ENCODE measurements at regions not wholly inside any gene's neighbourhood (a gene's known extent, or its start where the extent isn't known, plus 50 kb on each side); places are given as distances from the start of the nearest gene placed in this dataset.

GRCh38 chr4:62619971-62620370 is 1419.8 kb downstream of the ADGRL3 start:
- DNase-seq, result no peak

GRCh38 chr4:62618042-62618441 is 1417.9 kb downstream of the ADGRL3 start:
- no peak for DNase-seq

DNA sequence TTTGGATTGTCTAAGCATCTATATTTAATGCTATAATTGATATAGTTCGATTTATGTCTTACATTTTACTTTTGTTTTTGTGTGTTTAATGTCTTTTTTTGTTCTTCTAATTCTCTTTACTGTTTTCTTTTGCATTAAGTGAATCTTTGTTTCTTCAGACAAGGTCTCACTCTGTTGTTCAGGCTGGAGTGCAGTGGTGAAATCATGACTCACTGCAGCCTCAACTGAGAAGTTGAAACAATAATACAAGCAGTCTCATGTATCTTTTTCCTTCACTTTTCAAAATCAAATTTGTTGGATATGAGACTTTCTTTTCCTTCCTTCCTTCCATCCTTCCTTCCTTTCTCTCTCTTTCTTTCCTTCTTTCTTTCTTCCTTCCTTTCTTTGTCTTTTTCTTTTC is 1401.6 kb downstream of the ADGRL3 start:
- DNase-seq, result no peak

- peak in 1 of 3 donors; percentile 1 for DNase-seq
Observed at GRCh38 chr4:62595265-62595664, 1395.1 kb downstream of the ADGRL3 start.

DNA sequence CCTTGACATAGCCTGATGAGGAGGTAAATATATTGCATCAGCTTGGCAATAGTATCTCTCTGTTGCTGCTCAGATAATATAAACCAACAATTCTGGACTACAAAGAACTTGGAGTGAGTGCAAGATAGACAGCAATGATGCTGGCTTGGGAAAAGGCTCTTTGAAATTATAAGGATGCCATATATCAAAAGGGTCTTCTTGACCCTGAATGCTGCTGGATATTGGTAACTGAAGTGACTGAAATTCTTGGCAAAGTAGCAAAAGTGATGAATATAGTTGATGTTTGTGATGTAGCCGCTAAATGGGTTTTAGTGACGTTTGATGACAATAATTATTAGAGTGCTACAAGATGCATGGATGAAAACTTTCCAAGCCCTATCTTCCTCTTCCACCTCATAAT is 1391.6 kb downstream of the ADGRL3 start:
- DNase-seq, result no peak

GRCh38 chr4:62588671-62589070 is 1388.5 kb downstream of the ADGRL3 start:
- DNase-seq, result no peak

DNA sequence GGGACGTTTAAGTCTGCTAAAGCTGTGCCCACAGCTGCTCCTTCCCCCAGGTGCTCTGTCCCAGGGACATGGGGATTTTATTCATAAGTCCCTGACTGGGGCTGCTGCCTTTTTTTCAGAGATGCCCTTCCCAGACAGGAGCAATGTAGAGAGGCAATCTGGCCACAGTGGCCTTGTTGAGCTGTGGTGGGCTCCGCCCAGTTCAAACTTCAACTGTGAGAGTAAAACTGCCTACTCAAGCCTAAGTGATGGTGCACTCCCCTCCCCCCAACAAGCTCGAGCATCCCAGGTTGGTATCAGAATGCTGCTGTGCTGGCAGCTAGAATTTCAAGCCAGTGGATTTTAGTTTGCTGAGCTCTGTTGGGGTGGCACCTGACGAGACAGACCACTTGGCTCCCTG is 1371.4 kb downstream of the ADGRL3 start:
- no peak for DNase-seq

DNA sequence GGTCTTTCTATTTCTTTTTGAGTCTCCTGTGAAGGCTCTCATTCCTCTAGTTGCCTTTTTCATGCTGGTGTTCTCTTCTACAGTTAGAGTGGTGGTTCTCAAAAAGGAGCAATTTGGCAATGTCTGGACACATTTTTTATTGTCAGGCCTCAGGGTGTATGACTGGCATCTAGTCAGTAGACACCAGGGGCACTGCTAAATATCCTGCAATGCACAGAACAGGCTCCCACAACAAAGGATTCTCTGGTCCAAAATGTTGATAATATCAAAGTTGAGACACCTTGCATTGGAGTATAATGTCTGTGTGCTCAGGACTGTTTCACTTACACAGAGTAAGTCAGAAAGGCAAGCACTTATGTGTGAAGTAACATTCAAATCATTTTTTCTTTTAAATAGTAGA is 1360.7 kb downstream of the ADGRL3 start:
- no peak for DNase-seq

- DNase-seq, result no peak
Observed at GRCh38 chr4:62550121-62550520, 1350.0 kb downstream of the ADGRL3 start.

DNA sequence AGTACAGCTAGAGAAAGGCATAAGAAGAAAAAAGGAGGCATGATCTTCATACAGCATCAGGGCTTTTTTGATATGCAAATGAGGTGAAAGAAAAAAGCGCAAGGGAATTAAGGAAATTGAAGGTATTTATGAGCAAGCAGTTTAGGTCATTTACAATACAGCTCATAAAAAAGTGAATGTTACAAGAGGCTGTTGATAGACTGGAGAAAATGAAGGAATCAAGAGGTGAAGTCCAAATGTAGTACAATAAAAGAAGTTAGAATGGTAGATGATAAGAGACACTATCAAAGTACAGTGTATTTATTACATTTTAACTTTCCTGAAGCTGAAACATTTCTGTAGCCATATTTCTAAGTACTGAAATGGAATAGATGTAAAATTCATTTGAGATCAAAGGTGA is 1349.5 kb downstream of the ADGRL3 start:
- DNase-seq, result no peak

- DNase-seq, result no peak
Observed at GRCh38 chr4:62548765-62549164, 1348.6 kb downstream of the ADGRL3 start.

DNA sequence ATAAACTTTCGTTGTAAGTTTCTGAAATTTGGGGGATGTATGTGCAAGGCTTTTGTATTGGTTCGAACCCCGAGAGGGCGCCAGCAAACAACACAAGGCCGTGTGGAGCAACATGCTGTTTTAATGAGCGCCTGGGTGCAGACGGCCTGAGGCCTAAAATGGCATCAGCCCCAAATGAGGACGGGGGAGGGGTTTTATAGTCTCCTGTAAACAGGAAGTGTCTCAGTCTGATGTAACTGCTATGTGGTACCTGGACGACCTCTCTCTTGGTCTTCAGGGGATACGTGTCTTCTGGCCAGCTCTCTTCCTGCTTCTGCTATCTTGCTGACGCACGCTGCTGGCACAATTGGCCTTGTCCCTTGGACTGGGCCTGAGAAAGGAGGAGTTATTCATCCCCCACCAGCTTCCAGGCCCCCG is 1348.0 kb downstream of the ADGRL3 start:
- no peak for DNase-seq

DNA sequence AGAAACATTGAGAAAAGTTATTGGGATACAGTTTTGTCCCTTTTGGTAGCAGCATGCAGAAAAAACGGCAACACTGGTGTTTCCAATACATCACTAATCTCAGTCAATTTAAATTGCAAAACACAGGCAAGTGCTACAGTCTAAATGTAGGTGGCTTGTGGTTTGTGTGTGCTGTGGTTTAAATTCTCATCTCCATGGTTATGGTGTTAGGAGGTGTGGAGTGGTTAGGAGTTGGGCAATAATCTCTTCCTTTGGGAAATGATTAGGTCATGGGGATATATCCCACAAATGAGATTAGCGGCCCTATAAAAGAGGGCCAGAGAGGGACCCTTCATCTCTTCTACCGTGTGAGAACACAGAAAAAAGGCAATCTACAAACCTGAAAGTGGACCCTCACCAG is 1344.3 kb downstream of the ADGRL3 start:
- no peak for DNase-seq

- no peak for DNase-seq
Observed at GRCh38 chr4:62543002-62543401, 1342.9 kb downstream of the ADGRL3 start.

- DNase-seq, result no peak
Observed at GRCh38 chr4:62533573-62533972, 1333.4 kb downstream of the ADGRL3 start.

- DNase-seq, result peak in 1 of 3 donors; percentile 4
Observed at GRCh38 chr4:62531731-62532130, 1331.6 kb downstream of the ADGRL3 start.

DNA sequence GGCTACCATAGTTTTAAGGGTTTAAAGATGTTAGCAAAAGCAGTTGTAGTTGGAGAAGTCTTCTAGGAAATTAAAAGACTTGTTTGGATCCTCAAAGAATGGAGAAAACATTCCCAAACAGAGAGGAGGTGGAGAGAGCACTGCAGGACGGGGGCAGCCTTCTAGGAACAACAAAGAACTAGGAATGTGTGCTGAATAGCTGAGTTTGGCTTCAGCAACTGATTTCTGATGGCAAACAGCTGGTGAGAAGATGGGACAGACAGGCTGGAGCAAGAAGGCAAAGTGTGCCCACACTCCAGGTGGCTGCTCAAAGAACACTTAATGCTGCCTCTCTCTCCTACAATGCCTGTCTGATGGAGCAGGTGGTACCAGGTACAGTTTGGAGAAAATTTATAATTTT is 1331.1 kb downstream of the ADGRL3 start:
- DNase-seq, result no peak

DNA sequence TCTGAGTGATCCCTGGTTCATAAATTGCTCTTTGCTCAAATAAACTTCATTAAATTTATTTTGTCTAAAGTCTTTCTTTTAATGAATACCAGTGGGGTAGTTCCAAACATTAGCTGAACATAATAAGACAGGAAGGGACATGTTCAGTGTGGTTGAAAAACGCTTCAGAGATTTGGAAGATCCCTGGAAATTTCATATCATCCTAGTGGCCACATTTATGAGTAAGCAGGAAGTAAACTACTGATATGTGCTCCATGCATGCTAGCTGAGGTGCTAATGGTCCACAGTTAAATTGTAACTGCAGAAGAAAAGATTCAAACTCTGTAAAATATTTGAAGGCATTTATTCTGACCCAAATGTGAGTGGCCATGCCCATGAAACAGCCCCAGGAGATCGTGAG is 1328.7 kb downstream of the ADGRL3 start:
- no peak for DNase-seq

DNA sequence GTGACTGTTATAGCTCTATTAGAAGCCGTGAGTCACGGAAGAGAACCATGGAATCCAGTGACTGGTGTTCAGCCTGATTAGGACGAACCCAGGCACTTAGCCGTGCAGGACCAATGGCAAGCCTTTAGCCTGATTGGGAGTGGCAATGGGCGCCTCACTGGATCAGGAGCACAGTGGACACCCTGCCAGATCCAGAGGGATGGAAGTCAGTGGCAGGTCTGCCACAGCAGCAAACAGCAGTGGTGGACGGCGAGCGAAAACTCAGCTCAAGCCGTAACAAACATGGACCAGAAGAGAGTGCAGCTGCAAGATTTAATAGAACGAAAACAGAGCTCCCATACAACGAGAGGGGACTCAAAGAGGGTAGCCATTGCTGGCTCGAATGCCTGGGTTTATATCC is 1326.5 kb downstream of the ADGRL3 start:
- no peak for DNase-seq

GRCh38 chr4:62523256-62523655 is 1323.1 kb downstream of the ADGRL3 start:
- no peak for DNase-seq

DNA sequence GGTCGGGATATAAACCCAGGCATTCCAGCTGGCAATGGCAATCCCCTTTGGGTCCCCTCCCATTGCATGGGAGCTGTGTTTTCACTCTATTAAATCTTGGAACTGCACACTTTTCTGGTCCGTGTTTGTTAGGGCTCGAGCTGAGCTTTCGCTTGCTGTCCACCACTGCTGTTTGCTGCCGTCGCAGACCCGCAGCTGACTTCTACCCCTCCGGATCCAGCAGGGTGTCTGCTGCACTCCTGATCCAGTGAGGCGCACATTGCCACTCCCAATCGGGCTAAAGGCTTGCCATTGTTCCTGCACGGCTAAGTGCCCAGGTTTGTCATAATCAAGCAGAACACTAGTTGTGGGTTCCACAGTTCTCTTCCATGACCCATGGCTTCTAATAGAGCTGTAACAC is 1322.1 kb downstream of the ADGRL3 start:
- no peak for DNase-seq

GRCh38 chr4:62517716-62518115 is 1317.6 kb downstream of the ADGRL3 start:
- peak; percentile 47 to 60 (median 58) for DNase-seq

GRCh38 chr4:62513306-62513705 is 1313.2 kb downstream of the ADGRL3 start:
- peak; percentile 31 to 52 (median 49) for DNase-seq

- no peak for DNase-seq
Observed at GRCh38 chr4:62512271-62512670, 1312.1 kb downstream of the ADGRL3 start.

GRCh38 chr4:62510228-62510627 is 1310.1 kb downstream of the ADGRL3 start:
- no peak for DNase-seq

- DNase-seq, result no peak
Observed at GRCh38 chr4:62500296-62500695, 1300.2 kb downstream of the ADGRL3 start.
